OCI-LY7 (cell line): ENCODE measurements at regions not wholly inside any gene's neighbourhood (a gene's known extent, or its start where the extent isn't known, plus 50 kb on each side); places are given as distances from the start of the nearest gene placed in this dataset.

Experiments used
- EZH2phosphoT487 ChIP-seq: fragments of 200-600 bp; sonication (generic); IDR thresholded peaks from 2 replicates; pipeline ENCODE4 v1.6.1; 2018; ENCODE audit warnings: low read depth, borderline replicate concordance, mild to moderate bottlenecking, mixed run types, antibody characterized with exemption, low read length, moderate library complexity, mixed read lengths
- TF ChIP-seq, protein P1 (sequence below): fragments of 200-600 bp; sonication (generic); conservative IDR thresholded peaks from 2 replicates; pipeline ENCODE4 v1.5.1; 2014; ENCODE audit warnings: mild to moderate bottlenecking, antibody characterized with exemption, low read length, moderate library complexity, mixed read lengths

GRCh38 chr16:86112178-86112577 is 213.2 kb downstream of the IRF8 start:
- TF ChIP-seq, protein P1, sequence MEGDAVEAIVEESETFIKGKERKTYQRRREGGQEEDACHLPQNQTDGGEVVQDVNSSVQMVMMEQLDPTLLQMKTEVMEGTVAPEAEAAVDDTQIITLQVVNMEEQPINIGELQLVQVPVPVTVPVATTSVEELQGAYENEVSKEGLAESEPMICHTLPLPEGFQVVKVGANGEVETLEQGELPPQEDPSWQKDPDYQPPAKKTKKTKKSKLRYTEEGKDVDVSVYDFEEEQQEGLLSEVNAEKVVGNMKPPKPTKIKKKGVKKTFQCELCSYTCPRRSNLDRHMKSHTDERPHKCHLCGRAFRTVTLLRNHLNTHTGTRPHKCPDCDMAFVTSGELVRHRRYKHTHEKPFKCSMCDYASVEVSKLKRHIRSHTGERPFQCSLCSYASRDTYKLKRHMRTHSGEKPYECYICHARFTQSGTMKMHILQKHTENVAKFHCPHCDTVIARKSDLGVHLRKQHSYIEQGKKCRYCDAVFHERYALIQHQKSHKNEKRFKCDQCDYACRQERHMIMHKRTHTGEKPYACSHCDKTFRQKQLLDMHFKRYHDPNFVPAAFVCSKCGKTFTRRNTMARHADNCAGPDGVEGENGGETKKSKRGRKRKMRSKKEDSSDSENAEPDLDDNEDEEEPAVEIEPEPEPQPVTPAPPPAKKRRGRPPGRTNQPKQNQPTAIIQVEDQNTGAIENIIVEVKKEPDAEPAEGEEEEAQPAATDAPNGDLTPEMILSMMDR, result no peak
- TF ChIP-seq EZH2phosphoT487, result no peak
